ENCODE measurements at regions not wholly inside any gene's neighbourhood (a gene's known extent, or its start where the extent isn't known, plus 50 kb on each side); places are given as distances from the start of the nearest gene placed in this dataset.

GRCh38 chr5:152593388-152593787 lies 188.3 kb upstream of the NMUR2 start:
- TF ChIP-seq YY1 (IDR thresholded peaks at IDR 0.05; ENCODE audit: extremely low read depth, insufficient replicate concordance, low read depth, low read length), result no peak
- no peak for TF ChIP-seq EZH2 (IDR thresholded peaks at IDR 0.05)
